OCI-LY3 (cell line): ENCODE measurements at regions not wholly inside any gene's neighbourhood (a gene's known extent, or its start where the extent isn't known, plus 50 kb on each side); places are given as distances from the start of the nearest gene placed in this dataset.

Experiments
- CTCF ChIP-seq: fragments of 200-600, 300-600 bp; sonication (generic); IDR thresholded peaks from 2 replicates; pipeline ENCODE4 v1.5.1; 2014; ENCODE audit warnings: antibody characterized with exemption, low read length, low read depth
- EZH2phosphoT487 ChIP-seq: fragments of 200-600 bp; shearing (Covaris generic); IDR thresholded peaks from 2 replicates; pipeline ENCODE4 v1.6.1; 2018; ENCODE audit warnings: antibody characterized with exemption, mixed run types, low read depth

- no peak for TF ChIP-seq CTCF
- no peak for TF ChIP-seq EZH2phosphoT487
Observed at GRCh38 chr1:73820843-73821242, 377.1 kb downstream of the LRRIQ3 start.
